IMR-90 (cell line): ENCODE measurements at regions not wholly inside any gene's neighbourhood (a gene's known extent, or its start where the extent isn't known, plus 50 kb on each side); places are given as distances from the start of the nearest gene placed in this dataset.

Source experiments
- ATAC-seq: fragments of 200-7000 bp; cut with Tn5 transposase; 2 replicates; pipeline ENCODE4 v1.9.1; 2020; ENCODE audit warnings: low read depth, mild to moderate bottlenecking, moderate library complexity
- BruUV-seq: library from RNA; stranded (reverse); fragments of 400-500 nt; replicated peaks from 2 replicates; lab custom pipeline; 2021; lab: Mats Ljungman, UMichigan
- CTCF ChIA-PET: fragments of 300-600 bp; formaldehyde crosslinking; extraction: SDS; loops from one replicate; lab custom pipeline; 2021; ENCODE audit warnings: antibody characterized with exemption; lab: Yijun Ruan, JAX
- POLR2A ChIA-PET: fragments of 300-600 bp; sonication (Branson Sonifier 250); formaldehyde crosslinking; loops from one replicate; lab custom pipeline; 2022; ENCODE audit warnings: antibody characterized with exemption; ENCODE audit not compliant: unreplicated experiment; lab: Charles Lee
- DNase-seq: peaks from one replicate; pipeline ENCODE4 v3.0.0; 2013
- H2AFZ ChIP-seq: replicated peaks from 2 replicates; pipeline ENCODE3; 2013; ENCODE audit warnings: low read length, mild to moderate bottlenecking; ENCODE audit not compliant: poor library complexity
- H2AK5ac ChIP-seq: 2 replicates; pipeline ENCODE4 v1.6.1; 2013; ENCODE audit warnings: low read depth, low read length, inconsistent platforms
- H2AK9ac ChIP-seq: replicated peaks from 2 replicates; pipeline ENCODE3; 2013; ENCODE audit warnings: mild to moderate bottlenecking, low read depth, low read length, moderate library complexity; ENCODE audit not compliant: poor library complexity
- H2BK120ac ChIP-seq: 2 replicates; pipeline ENCODE4 v1.6.1; 2013; ENCODE audit warnings: low read depth, low read length, inconsistent platforms
- H2BK15ac ChIP-seq: 3 replicates; pipeline ENCODE4 v1.6.1; 2013; ENCODE audit warnings: low read depth, low read length, inconsistent platforms
- H2BK20ac ChIP-seq: 2 replicates; pipeline ENCODE4 v1.6.1; 2013; ENCODE audit warnings: low read depth, mild to moderate bottlenecking, inconsistent platforms, low read length, moderate library complexity
- H2BK5ac ChIP-seq: 2 replicates; pipeline ENCODE4 v1.6.1; 2013; ENCODE audit warnings: mild to moderate bottlenecking, low read depth, low read length, inconsistent platforms; ENCODE audit not compliant: poor library complexity, severe bottlenecking
- H3K14ac ChIP-seq: replicated peaks from 2 replicates; pipeline ENCODE4 v1.6.1; 2013; ENCODE audit warnings: low read depth, low read length, inconsistent platforms
- H3K18ac ChIP-seq: 2 replicates; pipeline ENCODE4 v1.6.1; 2013; ENCODE audit warnings: low read depth, low read length, control low read depth
- H3K23ac ChIP-seq: 2 replicates; pipeline ENCODE4 v1.6.1; 2013; ENCODE audit warnings: low read depth, low read length, inconsistent platforms
- H3K27ac ChIP-seq: 2 replicates; pipeline ENCODE4 v1.5.1; 2013; ENCODE audit warnings: mild to moderate bottlenecking, control low read depth, low read length; ENCODE audit not compliant: insufficient read depth
- H3K27me3 ChIP-seq: 2 replicates; pipeline ENCODE4 v1.6.1; 2013; ENCODE audit warnings: low read length; ENCODE audit not compliant: control insufficient read depth, insufficient read depth
- H3K36me3 ChIP-seq: 2 replicates; pipeline ENCODE4 v1.6.1; 2013; ENCODE audit warnings: low read length, mixed read lengths; ENCODE audit not compliant: control insufficient read depth, insufficient read depth
- H3K4ac ChIP-seq: 2 replicates; pipeline ENCODE4 v1.6.1; 2013; ENCODE audit warnings: low read depth, low read length, inconsistent platforms
- H3K4me1 ChIP-seq: 2 replicates; pipeline ENCODE4 v1.6.1; 2013; ENCODE audit warnings: low read length, mixed read lengths; ENCODE audit not compliant: control insufficient read depth, insufficient read depth
- H3K4me2 ChIP-seq: 2 replicates; pipeline ENCODE4 v1.6.1; 2013; ENCODE audit warnings: low read depth, mild to moderate bottlenecking, control low read depth, low read length, moderate library complexity
- H3K4me3 ChIP-seq: 2 replicates; pipeline ENCODE4 v1.5.1; 2013; ENCODE audit warnings: low read depth, mild to moderate bottlenecking, control low read depth, low read length, moderate library complexity; ENCODE audit not compliant: insufficient read depth
- H3K56ac ChIP-seq: 2 replicates; pipeline ENCODE4 v1.6.1; 2013; ENCODE audit warnings: low read length, inconsistent platforms; ENCODE audit not compliant: insufficient read depth; ENCODE audit errors: extremely low read depth
- H3K79me1 ChIP-seq, 2 experiments: 2 replicates each; pipeline ENCODE4 v1.6.1; 2013; ENCODE audit warnings: low read length in 2 of 2, inconsistent platforms in 1 of 2, low read depth in 1 of 2
- H3K9ac ChIP-seq: 2 replicates; pipeline ENCODE4 v1.6.1; 2013; ENCODE audit warnings: low read depth, low read length, control low read depth
- H3K9me1 ChIP-seq: 2 replicates; pipeline ENCODE4 v1.6.1; 2013; ENCODE audit warnings: low read length, inconsistent platforms; ENCODE audit not compliant: insufficient read depth
- H3K9me3 ChIP-seq: 2 replicates; pipeline ENCODE4 v1.6.1; 2013; ENCODE audit warnings: low read length; ENCODE audit not compliant: control insufficient read depth, insufficient read depth
- H4K20me1 ChIP-seq: 2 replicates; pipeline ENCODE4 v1.6.1; 2013; ENCODE audit warnings: low read length, inconsistent platforms; ENCODE audit not compliant: insufficient read depth
- H4K5ac ChIP-seq: 2 replicates; pipeline ENCODE4 v1.6.1; 2013; ENCODE audit warnings: mild to moderate bottlenecking, low read depth, low read length, control low read depth
- H4K8ac ChIP-seq, 2 experiments: 2 replicates each; pipeline ENCODE4 v1.6.1; 2013; ENCODE audit warnings: low read depth in 2 of 2, low read length in 2 of 2, control low read depth in 1 of 2, inconsistent platforms in 1 of 2
- H4K91ac ChIP-seq: 2 replicates; pipeline ENCODE4 v1.6.1; 2013; ENCODE audit warnings: low read depth, low read length, inconsistent platforms; ENCODE audit not compliant: insufficient read depth
- BHLHE40 ChIP-seq: fragments of 150-350 bp; IDR thresholded peaks from 2 replicates; pipeline ENCODE4 v1.6.1; 2016; ENCODE audit warnings: mild to moderate bottlenecking, low read depth, low read length
- CEBPB ChIP-seq: IDR thresholded peaks from 2 replicates; pipeline ENCODE4 v1.6.1; 2012; ENCODE audit warnings: low read depth, low read length, improper control_type of control experiment
- CHD1 ChIP-seq: IDR thresholded peaks from 2 replicates; pipeline ENCODE4 v1.6.1; 2012; ENCODE audit warnings: low read depth, low read length, improper control_type of control experiment
- CTCF ChIP-seq: conservative IDR thresholded peaks from 2 replicates; pipeline ENCODE4 v1.5.1; 2012; ENCODE audit warnings: mild to moderate bottlenecking, low read depth, low read length, improper control_type of control experiment
- FOS ChIP-seq: fragments of 150-350 bp; IDR thresholded peaks from 2 replicates; pipeline ENCODE4 v1.6.1; 2016; ENCODE audit warnings: low read depth, low read length
- MAFK ChIP-seq: IDR thresholded peaks from 2 replicates; pipeline ENCODE4 v1.6.1; 2012; ENCODE audit warnings: low read depth, low read length, improper control_type of control experiment
- MAZ ChIP-seq: IDR thresholded peaks from 2 replicates; pipeline ENCODE4 v1.6.1; 2012; ENCODE audit warnings: low read depth, mild to moderate bottlenecking, low read length, improper control_type of control experiment, moderate library complexity, borderline replicate concordance
- MXI1 ChIP-seq: IDR thresholded peaks from 2 replicates; pipeline ENCODE4 v1.6.1; 2012; ENCODE audit warnings: low read depth, mild to moderate bottlenecking, low read length, moderate library complexity, borderline replicate concordance
- NFE2L2 ChIP-seq: fragments of 150-350 bp; IDR thresholded peaks from 2 replicates; pipeline ENCODE4 v1.6.1; 2016; ENCODE audit warnings: low read depth, mild to moderate bottlenecking, low read length
- POLR2A ChIP-seq: IDR thresholded peaks from 2 replicates; pipeline ENCODE4 v1.6.1; 2012; ENCODE audit warnings: mild to moderate bottlenecking, low read depth, low read length
- RAD21 ChIP-seq: IDR thresholded peaks from 2 replicates; pipeline ENCODE4 v1.6.1; 2012; ENCODE audit warnings: low read length, improper control_type of control experiment
- RCOR1 ChIP-seq: IDR thresholded peaks from 2 replicates; pipeline ENCODE4 v1.6.1; 2012; ENCODE audit warnings: mild to moderate bottlenecking, low read length, improper control_type of control experiment; ENCODE audit not compliant: insufficient replicate concordance
- RFX5 ChIP-seq: IDR thresholded peaks from 2 replicates; pipeline ENCODE4 v1.8.0; 2012; ENCODE audit warnings: low read depth, mild to moderate bottlenecking, low read length, moderate library complexity
- SMC3 ChIP-seq: fragments of 150-350 bp; IDR thresholded peaks from 2 replicates; pipeline ENCODE4 v1.6.1; 2016; ENCODE audit warnings: low read depth, mild to moderate bottlenecking, antibody characterized with exemption, low read length, moderate library complexity
- USF2 ChIP-seq: fragments of 150-350 bp; IDR thresholded peaks from 2 replicates; pipeline ENCODE4 v1.6.1; 2017; ENCODE audit warnings: mild to moderate bottlenecking, antibody characterized with exemption, low read length, low read depth
- WGBS, 2 experiments: methylation state at CpG; one replicate each; pipeline versions ENCODE4 v1.1.5 to v1.1.7; 2013; ENCODE audit warnings: missing lambda C conversion rate in 2 of 2; ENCODE audit not compliant: insufficient read length in 1 of 2; ENCODE audit errors: extremely low coverage in 2 of 2; 5-methylcytosine and 5-hydroxymethylcytosine counted together
- dilution Hi-C: fragments of 300-500 bp; cut with HindIII; formaldehyde crosslinking; loops from one replicate; pipeline ENCODE4 v1.14.3; 2018; ENCODE audit warnings: low sequenced_read_pairs; ENCODE audit not compliant: unreplicated experiment
- in situ Hi-C: fragments of 300-500 bp; cut with MboI; formaldehyde crosslinking; loops from 3 replicates; pipeline ENCODE4 v1.14.3; 2019; ENCODE audit warnings: low sequenced_read_pairs, inconsistent platforms, mixed read lengths
- intact Hi-C: fragments of 100-400 bp; cut with micrococcal nuclease; formaldehyde crosslinking; loops from 2 replicates; pipeline ENCODE4 v1.10.0; 2022
- TF ChIP-seq, protein P1 (sequence below): fragments of 150-350 bp; IDR thresholded peaks from 2 replicates; pipeline ENCODE4 v1.6.1; 2016; ENCODE audit warnings: low read depth, mild to moderate bottlenecking, low read length, moderate library complexity, borderline replicate concordance

GRCh38 chr4:27293831-27294230 is 433.2 kb downstream of the STIM2 start:
- no peaks in the 10 kb centered on the region for H3K79me1 ChIP-seq
- no peak overlapping the region for H2BK15ac ChIP-seq
- no peak overlapping the region for H2BK120ac ChIP-seq
- no peaks in the 10 kb centered on the region for H3K4me1 ChIP-seq
- CTCF ChIA-PET: no interaction called here
- H4K5ac ChIP-seq: no peak overlapping the region
- in situ Hi-C loops: no loop called here
- H3K4me3 ChIP-seq: no peak overlapping the region
- no peak overlapping the region for H2BK20ac ChIP-seq
- no peak overlapping the region for H2AFZ ChIP-seq
- H4K91ac ChIP-seq: no peak overlapping the region
- no peak overlapping the region for H2AK5ac ChIP-seq
- DNase-seq (no peak), ATAC-seq (no peak)
- no peak overlapping the region for H4K8ac ChIP-seq
- H4K20me1 ChIP-seq: no peaks in the 10 kb centered on the region
- no TSS peak for BruUV-seq
- no peak overlapping the region for H3K4ac ChIP-seq
- no peaks in the 10 kb centered on the region for H3K36me3 ChIP-seq
- dilution Hi-C loops: no loop called here
- TF ChIP-seq RAD21 (no peak), CHD1 (no peak), NFE2L2 (no peak), FOS (no peak), USF2 (no peak), RCOR1 (no peak), MAZ (no peak), MXI1 (no peak), RFX5 (no peak), BHLHE40 (no peak), MAFK (no peak), CEBPB (no peak), SMC3 (no peak), POLR2A (no peak), CTCF (no peak)
- TF ChIP-seq, protein P1, sequence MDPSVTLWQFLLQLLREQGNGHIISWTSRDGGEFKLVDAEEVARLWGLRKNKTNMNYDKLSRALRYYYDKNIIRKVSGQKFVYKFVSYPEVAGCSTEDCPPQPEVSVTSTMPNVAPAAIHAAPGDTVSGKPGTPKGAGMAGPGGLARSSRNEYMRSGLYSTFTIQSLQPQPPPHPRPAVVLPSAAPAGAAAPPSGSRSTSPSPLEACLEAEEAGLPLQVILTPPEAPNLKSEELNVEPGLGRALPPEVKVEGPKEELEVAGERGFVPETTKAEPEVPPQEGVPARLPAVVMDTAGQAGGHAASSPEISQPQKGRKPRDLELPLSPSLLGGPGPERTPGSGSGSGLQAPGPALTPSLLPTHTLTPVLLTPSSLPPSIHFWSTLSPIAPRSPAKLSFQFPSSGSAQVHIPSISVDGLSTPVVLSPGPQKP: no peak
- no peak overlapping the region for H2BK5ac ChIP-seq
- H3K23ac ChIP-seq: no peak overlapping the region
- WGBS, 2 experiments: no CpG with 5 or more reads among the region's 4 CpGs
- H3K18ac ChIP-seq: no peak overlapping the region
- H3K27me3 ChIP-seq: no peaks in the 10 kb centered on the region
- H3K9me1 ChIP-seq: no peaks in the 10 kb centered on the region
- no peak overlapping the region for H3K14ac ChIP-seq
- H3K56ac ChIP-seq: no peak overlapping the region
- H3K27ac ChIP-seq: no peak overlapping the region
- H3K4me2 ChIP-seq: no peak overlapping the region
- no peaks in the 10 kb centered on the region; the same call in 1 of the 2 replicates for H3K9me3 ChIP-seq
- no peak overlapping the region for H2AK9ac ChIP-seq
- H3K9ac ChIP-seq: no peak overlapping the region
- POLR2A ChIA-PET: no interaction called here
- intact Hi-C loops: no loop called here
